ENCODE measurements at regions not wholly inside any gene's neighbourhood (a gene's known extent, or its start where the extent isn't known, plus 50 kb on each side); places are given as distances from the start of the nearest gene placed in this dataset.

- TF ChIP-seq CTCF (IDR thresholded peaks at IDR 0.05) (no peak), ZFX (IDR thresholded peaks at IDR 0.05; ENCODE audit: borderline replicate concordance) (no peak)
Measured at GRCh38 chr15:81573098-81573746, 199.2 kb upstream of the TMC3 start.
